NOMO-1 treated with DMSO at 0.1 percent for 48 hours (cell line): ENCODE measurements at regions not wholly inside any gene's neighbourhood (a gene's known extent, or its start where the extent isn't known, plus 50 kb on each side); places are given as distances from the start of the nearest gene placed in this dataset.

Experiments
- DNase-seq: peaks from one replicate; lab custom pipeline; 2025; ENCODE audit not compliant: unreplicated experiment; lab: John Stamatoyannopoulos, UW

GRCh38 chr5:3883040-3883439 is 287.4 kb downstream of the IRX1 start:
- no peak for DNase-seq

GRCh38 chr5:3886524-3887451 is 291.2 kb downstream of the IRX1 start:
- no peak for DNase-seq

- DNase-seq, result no peak
Observed at GRCh38 chr5:3888310-3888709, 292.7 kb downstream of the IRX1 start.

DNA sequence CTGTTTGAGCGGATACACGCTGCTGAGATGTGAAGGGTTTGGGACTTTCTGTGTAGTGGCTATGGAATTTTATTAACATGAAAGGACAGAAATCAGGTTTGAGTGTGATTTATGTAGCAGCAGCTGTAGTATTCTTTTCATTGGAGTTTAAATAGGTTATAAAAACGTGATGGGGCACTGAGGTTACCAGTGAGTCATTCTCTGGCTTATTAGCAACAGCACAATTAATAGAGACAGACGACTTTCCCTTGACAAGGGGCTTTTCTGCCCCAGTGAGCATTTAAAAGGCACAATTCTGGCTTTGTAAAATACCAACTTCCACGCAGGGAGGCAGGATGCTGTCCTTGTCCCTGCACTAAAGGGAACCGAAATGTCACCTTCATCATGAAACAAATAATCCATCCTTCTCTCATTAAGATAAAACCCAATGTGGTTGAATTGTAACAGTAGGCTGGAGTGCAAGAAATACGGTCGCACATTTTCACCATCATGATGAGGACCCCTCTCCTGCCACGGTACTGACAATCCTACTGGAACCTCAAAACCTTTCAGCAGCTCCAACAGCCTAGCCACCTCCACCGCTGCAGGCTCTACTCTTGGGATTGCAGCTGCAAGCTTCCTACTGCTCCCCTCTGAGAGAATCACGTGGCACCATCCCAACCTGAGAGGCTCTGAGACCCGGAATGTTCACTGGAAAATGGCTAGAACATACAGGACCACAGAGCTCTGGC is 293.9 kb downstream of the IRX1 start:
- DNase-seq, result no peak

- DNase-seq, result no peak
Observed at GRCh38 chr5:3891113-3891512, 295.5 kb downstream of the IRX1 start.

- DNase-seq, result no peak
Observed at GRCh38 chr5:3893527-3893926, 297.9 kb downstream of the IRX1 start.

- no peak for DNase-seq
Observed at GRCh38 chr5:3893975-3894374, 298.3 kb downstream of the IRX1 start.

DNA sequence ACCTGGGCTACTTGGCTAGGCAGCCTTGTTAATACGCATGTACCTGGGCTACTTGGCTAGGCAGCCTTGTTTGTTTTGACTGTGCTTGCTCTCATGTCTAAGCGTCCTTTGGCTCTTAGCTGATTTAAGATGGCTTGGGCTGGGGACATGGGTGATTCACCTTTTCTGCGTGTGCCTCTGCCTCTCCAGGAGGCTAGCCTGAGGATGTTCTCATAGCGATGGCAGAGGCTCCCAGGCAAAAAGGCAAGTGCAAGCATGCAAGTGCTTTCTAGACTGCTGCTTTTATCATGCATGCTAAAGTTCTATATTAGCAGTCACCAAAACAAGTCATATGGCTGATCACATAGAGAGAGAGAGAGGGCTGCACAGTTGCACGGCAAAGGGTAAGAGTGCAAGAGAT is 300.5 kb downstream of the IRX1 start:
- DNase-seq, result no peak

GRCh38 chr5:3899093-3899492 is 303.5 kb downstream of the IRX1 start:
- DNase-seq, result no peak

- no peak for DNase-seq
Observed at GRCh38 chr5:3904584-3904983, 309.0 kb downstream of the IRX1 start.

DNA sequence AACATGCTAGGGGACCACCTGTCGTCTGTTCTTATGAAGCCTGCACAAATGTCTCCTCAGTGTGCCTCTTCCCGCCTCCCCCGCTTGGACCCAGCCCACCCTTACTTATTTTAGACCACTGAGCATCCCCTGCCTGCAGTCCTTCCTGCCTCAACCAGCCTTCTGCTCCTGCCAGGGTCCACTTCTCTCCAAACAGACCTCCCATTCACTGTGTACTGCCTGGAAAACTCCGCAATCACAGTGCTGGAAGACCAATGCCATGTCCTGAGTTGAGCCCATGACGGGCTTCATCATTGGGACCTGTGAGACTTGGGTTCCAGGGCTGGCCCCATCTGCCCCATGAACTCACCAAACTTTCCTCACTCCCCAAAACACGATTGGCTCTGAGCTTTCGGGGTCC is 309.4 kb downstream of the IRX1 start:
- DNase-seq, result no peak

DNA sequence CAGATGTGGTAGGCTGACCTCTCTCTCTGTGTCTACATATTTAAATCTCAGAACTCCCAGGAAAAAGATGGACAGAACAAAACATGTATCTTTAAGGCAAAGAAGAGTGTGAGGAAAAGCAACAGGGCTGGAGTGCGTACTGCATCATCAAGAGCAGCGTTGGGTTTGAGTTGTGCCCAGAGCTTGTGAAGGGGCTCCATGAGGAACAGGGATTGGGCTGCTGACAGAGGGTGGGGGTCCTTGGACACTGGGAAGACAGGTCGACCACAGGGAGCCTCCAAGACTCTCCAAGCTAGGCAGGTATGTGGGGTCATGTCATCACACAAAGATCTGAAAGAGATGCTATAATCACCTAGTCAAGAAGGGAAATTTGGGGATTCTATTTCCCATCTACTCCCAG is 309.9 kb downstream of the IRX1 start:
- DNase-seq, result no peak

GRCh38 chr5:3911111-3911510 is 315.5 kb downstream of the IRX1 start:
- DNase-seq, result no peak

DNA sequence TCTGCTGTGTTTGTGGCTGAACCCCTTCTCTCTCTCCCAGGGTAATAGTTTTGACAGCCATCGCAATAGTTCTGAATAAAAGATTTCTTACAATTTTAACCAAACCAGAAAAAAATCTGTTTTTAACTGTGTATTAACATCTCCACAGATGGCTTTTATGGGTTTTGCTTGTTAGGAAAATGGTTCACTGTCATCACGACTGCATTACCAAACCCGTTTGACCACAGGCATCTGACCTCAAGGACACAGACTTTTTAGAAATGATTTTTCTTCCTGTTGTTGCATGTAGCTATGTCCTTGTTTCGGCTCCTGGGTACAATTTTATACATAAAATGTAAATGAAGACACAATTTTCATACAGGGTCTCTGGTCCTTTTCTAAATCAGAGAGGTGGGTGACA is 316.1 kb downstream of the IRX1 start:
- DNase-seq, result no peak

DNA sequence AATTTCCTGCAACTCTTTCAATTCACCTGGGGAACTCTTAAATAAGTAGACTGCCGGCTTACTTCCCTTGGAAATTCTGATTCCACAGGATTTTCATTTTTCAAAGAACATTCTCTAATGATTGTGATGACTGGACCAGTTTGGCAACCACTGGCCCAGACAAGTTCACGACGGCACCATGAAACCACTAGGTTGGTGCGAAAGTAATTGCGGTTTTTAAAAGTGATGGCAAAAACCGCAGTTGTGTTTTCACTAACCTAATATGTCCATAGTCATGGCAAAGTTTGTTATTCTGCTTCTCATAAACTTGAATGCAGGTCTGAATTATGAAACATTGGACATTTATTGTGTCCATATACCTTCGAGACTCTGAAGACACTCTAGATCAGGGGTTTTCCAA is 317.2 kb downstream of the IRX1 start:
- no peak for DNase-seq

DNA sequence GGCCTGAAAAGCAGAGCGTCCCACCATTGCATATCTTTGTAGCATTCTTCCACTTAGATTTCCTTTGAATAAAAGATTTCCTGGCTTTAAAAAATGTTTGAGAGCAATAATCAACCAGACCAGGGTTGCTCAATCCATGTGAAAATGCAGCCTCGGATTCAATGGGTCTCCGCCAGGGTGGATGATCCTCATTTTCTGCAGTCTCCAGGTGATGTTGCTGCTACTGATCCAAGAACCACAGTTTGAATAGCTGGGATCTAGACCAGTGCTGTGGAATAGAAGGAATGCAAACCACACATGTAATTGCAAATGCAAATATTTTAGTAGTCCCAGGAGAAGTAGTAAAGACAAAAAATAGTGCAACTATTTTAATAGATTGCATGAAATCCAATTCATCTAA is 317.6 kb downstream of the IRX1 start:
- no peak for DNase-seq

GRCh38 chr5:3925022-3925421 is 329.4 kb downstream of the IRX1 start:
- no peak for DNase-seq

DNA sequence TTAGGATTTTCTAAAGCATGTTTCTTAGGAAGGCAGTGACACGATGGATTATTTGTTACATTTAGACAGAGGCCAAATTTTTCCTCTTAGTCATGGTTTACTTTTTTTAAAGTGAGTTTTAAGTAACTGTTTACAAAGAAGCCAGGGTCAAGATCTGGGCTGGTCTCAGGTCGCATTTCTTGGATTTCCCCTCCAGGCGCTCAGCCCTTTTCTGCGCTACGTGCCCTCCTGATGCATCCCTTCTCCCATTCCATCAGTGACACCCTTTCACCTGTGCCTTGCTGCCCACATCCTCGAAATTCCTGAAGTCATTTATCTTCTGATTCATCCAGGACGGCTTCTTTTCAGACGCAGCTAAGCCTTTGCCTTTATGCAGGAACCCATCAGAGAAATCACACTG is 330.3 kb downstream of the IRX1 start:
- no peak for DNase-seq

GRCh38 chr5:3929799-3930198 is 334.2 kb downstream of the IRX1 start:
- no peak for DNase-seq

DNA sequence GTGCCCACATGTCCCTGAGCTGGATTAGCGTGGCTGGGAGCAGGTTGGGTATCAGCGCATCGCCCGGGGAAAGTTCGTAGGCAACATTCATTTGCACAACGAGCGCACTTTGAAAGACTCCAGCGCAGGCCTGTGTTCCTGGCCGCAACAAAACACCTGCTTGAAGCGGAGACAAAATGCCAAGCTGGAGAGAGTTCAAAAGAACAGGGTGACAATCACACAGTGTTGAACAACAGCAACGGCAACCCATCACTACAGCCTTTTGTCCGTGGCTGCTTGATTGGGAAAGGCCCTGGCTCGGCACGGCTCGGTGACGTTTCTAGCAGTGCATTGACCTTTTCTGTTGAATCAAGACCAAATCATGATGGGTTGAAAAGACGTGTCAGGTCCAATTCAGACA is 336.3 kb downstream of the IRX1 start:
- no peak for DNase-seq

- no peak for DNase-seq
Observed at GRCh38 chr5:3933536-3933935, 337.9 kb downstream of the IRX1 start.

GRCh38 chr5:3933966-3934365 is 338.3 kb downstream of the IRX1 start:
- DNase-seq, result no peak
